IPS DF 4.7 (cell line): ENCODE measurements at regions not wholly inside any gene's neighbourhood (a gene's known extent, or its start where the extent isn't known, plus 50 kb on each side); places are given as distances from the start of the nearest gene placed in this dataset.

Source experiments
- DNase-seq: peaks from one replicate; pipeline ENCODE4 v3.0.0-alpha.2; 2013; ENCODE audit warnings: low spot score; ENCODE audit errors: extremely low read depth

GRCh38 chr5:93117751-93118531, 463.1 kb downstream of the NR2F1-AS1 start:
- DNase-seq: no peak

GRCh38 chr5:93107805-93108520, 473.1 kb downstream of the NR2F1-AS1 start:
- DNase-seq: no peak

- DNase-seq: no peak
Observed at GRCh38 chr5:93107141-93107540, 473.9 kb downstream of the NR2F1-AS1 start.

GRCh38 chr5:93101661-93102060, 479.4 kb downstream of the NR2F1-AS1 start:
- DNase-seq: no peak

- no peak for DNase-seq
Observed at GRCh38 chr5:93100976-93101375, 480.0 kb downstream of the NR2F1-AS1 start.

GRCh38 chr5:93100428-93100827, 480.6 kb downstream of the NR2F1-AS1 start:
- DNase-seq: no peak

- no peak for DNase-seq
Observed at GRCh38 chr5:93099902-93100347, 481.1 kb downstream of the NR2F1-AS1 start.

GRCh38 chr5:93096561-93096960, 484.5 kb downstream of the NR2F1-AS1 start:
- DNase-seq: no peak

GRCh38 chr5:93092349-93093105, 488.5 kb downstream of the NR2F1-AS1 start:
- DNase-seq: no peak

- no peak for DNase-seq
Observed at GRCh38 chr5:93090698-93091097, 490.3 kb downstream of the NR2F1-AS1 start.

GRCh38 chr5:93088592-93089389, 492.2 kb downstream of the NR2F1-AS1 start:
- DNase-seq: no peak

GRCh38 chr5:93087326-93087725, 493.7 kb downstream of the NR2F1-AS1 start:
- no peak for DNase-seq

- no peak for DNase-seq
Observed at GRCh38 chr5:93082981-93083380, 498.0 kb downstream of the NR2F1-AS1 start.

GRCh38 chr5:93079046-93079445, 502.0 kb downstream of the NR2F1-AS1 start:
- DNase-seq: no peak

GRCh38 chr5:93078082-93079038, 502.7 kb downstream of the NR2F1-AS1 start:
- no peak for DNase-seq

- no peak for DNase-seq
Observed at GRCh38 chr5:93076566-93076965, 504.5 kb downstream of the NR2F1-AS1 start.

GRCh38 chr5:93076096-93076495, 504.9 kb downstream of the NR2F1-AS1 start:
- no peak for DNase-seq

- no peak for DNase-seq
Observed at GRCh38 chr5:93073547-93073946, 507.5 kb downstream of the NR2F1-AS1 start.

- DNase-seq: no peak
Observed at GRCh38 chr5:93072831-93073459, 508.1 kb downstream of the NR2F1-AS1 start.

- no peak for DNase-seq
Observed at GRCh38 chr5:93071710-93072109, 509.3 kb downstream of the NR2F1-AS1 start.
